T-helper 1 cell treated with Interleukin-12 subunit alpha and Interleukin-12 subunit beta and Interleukin-4 antibody, amounts not matched to agents 30 μg/mL and 1 μg/mL, for 36 hours (primary cell): ENCODE measurements at regions not wholly inside any gene's neighbourhood (a gene's known extent, or its start where the extent isn't known, plus 50 kb on each side); places are given as distances from the start of the nearest gene placed in this dataset.

Experiments
- H3K27ac Mint-ChIP-seq: one replicate; pipeline ENCODE4 v1.8.0; 2021; ENCODE audit warnings: mild to moderate bottlenecking, mixed read lengths
- H3K27me3 Mint-ChIP-seq: one replicate; pipeline ENCODE4 v1.8.0; 2021; ENCODE audit warnings: low read depth, mixed read lengths
- H3K36me3 Mint-ChIP-seq: one replicate; pipeline ENCODE4 v1.8.0; 2021; ENCODE audit warnings: low read depth, mixed read lengths
- H3K4me1 Mint-ChIP-seq: one replicate; pipeline ENCODE4 v1.8.0; 2021; ENCODE audit warnings: low read depth, mixed read lengths
- H3K4me3 Mint-ChIP-seq: one replicate; pipeline ENCODE4 v1.8.0; 2021; ENCODE audit warnings: mild to moderate bottlenecking, moderate library complexity, mixed read lengths
- H3K9me3 Mint-ChIP-seq: one replicate; pipeline ENCODE4 v1.8.0; 2021; ENCODE audit warnings: mixed read lengths

DNA sequence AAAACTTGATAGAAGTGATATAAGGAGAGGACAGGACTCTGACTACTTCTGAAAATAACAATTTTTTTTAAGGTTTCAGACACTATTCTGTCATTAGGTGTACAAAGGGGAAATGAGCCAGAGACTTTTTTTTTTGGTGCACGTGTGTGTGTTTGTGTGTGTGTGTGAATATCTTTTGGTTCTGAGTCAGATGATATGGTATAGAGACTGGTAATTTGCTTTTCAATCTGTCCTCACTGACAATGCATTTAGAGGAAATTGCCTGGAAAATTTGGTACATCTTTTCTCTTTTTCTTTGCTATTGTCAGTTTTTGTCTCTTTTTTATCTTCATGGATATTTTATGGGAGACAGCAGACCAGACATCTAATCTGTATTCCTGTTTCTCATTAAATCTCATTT lies 59.3 kb downstream of the DDIT4L start:
- H3K27ac Mint-ChIP-seq = no peak overlapping the region
- H3K9me3 Mint-ChIP-seq = peaks cover 9% of the 10 kb centered on the region
- H3K4me3 Mint-ChIP-seq = no peak overlapping the region
- H3K4me1 Mint-ChIP-seq = no peaks in the 10 kb centered on the region
- no peaks in the 10 kb centered on the region for H3K36me3 Mint-ChIP-seq
- peaks cover 12% of the 10 kb centered on the region for H3K27me3 Mint-ChIP-seq

DNA sequence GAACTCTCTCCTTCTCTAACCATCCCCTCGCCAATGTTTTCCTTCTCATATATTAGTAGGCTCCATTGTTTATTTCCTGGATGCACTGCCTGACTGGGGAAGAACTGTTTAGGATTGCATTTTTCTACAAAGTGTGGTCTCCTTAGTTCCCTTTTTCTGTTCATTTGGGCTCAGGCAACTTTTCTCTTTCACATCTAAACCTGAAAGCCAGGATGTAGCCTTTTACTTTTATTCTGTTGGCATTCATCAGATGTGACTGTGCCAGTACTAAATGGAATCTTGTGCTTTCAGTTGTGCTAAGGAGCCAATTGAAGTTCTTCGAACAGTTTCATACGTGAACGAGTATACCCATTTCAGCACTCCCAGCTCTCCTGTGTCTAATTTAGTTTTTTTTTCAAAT lies 59.8 kb downstream of the DDIT4L start:
- no peak overlapping the region for H3K4me3 Mint-ChIP-seq
- H3K9me3 Mint-ChIP-seq = peaks cover 9% of the 10 kb centered on the region
- H3K27ac Mint-ChIP-seq = no peak overlapping the region

DNA sequence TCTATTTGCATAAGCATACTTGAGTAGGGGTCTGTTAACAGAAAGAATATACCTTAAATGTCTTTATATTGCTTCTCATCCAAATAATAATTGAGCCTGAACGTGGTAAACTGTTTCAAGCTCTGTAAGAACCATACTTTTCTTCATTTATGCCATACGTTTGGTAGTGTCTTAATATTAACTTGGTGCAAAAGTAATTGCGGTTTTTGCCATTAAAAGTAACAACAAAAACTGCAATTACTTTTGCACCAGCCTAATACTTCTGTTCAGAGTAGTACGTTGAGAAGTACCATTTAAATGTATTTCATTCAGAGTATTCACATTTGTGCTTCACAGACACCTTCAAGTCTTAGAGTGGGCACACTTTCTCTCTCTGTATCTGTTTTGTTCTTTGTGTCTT lies 60.5 kb downstream of the DDIT4L start:
- H3K9me3 Mint-ChIP-seq = peaks cover 17% of the 10 kb centered on the region
- H3K4me3 Mint-ChIP-seq = no peak overlapping the region
- no peak overlapping the region for H3K27ac Mint-ChIP-seq
- no peaks in the 10 kb centered on the region for H3K36me3 Mint-ChIP-seq
- peaks cover 14% of the 10 kb centered on the region for H3K27me3 Mint-ChIP-seq
- no peaks in the 10 kb centered on the region for H3K4me1 Mint-ChIP-seq

More for the DNA sequence above, 59.8 kb downstream of the DDIT4L start:
- Mint-ChIP-seq H3K4me1 (no peaks in the 10 kb centered on the region), H3K36me3 (no peaks in the 10 kb centered on the region), H3K27me3 (peaks cover 12% of the 10 kb centered on the region)

DNA sequence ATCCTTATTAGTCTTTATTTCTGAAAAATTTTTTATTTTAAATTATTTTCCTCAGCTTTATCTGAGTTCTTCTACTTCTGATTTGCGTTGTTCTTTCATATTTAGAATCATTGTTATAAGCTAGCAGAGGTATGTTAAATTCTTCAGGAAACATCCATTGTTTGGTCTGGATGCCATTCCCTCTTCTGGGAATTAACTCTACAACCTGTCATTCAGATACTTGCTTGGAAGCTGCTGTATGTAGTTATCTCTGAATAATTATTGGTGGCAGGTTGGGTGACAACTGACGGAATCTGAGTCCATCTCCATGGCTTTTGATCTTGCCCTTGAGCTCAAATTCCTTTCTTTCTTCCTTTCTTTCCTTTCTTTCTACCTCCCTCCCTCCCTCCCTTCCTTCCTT lies 61.9 kb downstream of the DDIT4L start:
- peaks cover 17% of the 10 kb centered on the region for H3K27me3 Mint-ChIP-seq
- H3K9me3 Mint-ChIP-seq = peaks cover 21% of the 10 kb centered on the region
- H3K4me3 Mint-ChIP-seq = no peak overlapping the region
- H3K27ac Mint-ChIP-seq = no peak overlapping the region
- H3K4me1 Mint-ChIP-seq = no peaks in the 10 kb centered on the region
- no peaks in the 10 kb centered on the region for H3K36me3 Mint-ChIP-seq

DNA sequence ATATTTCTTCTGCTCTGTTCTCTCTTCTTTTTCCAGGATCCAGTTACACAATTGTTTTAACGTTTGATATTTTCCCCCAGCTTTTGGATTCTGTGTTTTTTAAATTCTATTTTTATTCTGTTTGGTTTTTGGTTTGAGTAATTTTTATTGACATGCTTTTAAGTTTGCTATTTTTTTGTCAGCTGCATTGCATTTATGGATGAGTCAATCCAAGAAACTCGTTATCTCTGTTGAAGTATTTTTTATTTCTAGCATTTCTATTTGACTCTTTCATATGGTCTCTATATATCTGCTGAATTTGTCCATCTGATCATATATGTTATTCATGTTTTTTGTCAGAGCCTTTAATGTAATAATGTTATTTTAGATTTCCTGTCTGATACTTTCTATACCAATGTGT lies 65.6 kb downstream of the DDIT4L start:
- Mint-ChIP-seq H3K4me3 (no peak overlapping the region), H3K27ac (no peak overlapping the region), H3K4me1 (no peaks in the 10 kb centered on the region), H3K27me3 (peaks cover 24% of the 10 kb centered on the region), H3K36me3 (no peaks in the 10 kb centered on the region), H3K9me3 (peaks cover 25% of the 10 kb centered on the region)

DNA sequence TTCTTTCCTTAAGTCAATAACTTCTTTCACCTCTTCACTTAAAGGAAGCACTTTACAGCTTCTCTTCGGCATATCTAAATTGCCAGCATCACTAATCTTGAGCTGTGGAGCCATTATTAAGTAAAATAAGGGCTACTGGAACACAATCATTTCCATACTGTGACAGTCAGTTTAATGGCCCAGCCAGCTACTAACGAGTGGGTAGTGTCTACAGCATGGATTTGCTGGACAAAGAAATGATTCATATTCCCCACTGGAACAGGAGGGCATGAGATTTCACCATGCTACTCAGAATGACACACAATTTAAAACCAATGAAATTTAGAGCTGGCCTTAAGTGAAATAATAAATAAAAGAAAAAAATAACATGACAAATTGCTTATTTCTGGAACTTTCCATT lies 72.1 kb downstream of the DDIT4L start:
- Mint-ChIP-seq H3K4me1 (peaks cover 3% of the 10 kb centered on the region), H3K9me3 (peaks cover 4% of the 10 kb centered on the region), H3K4me3 (no peak overlapping the region), H3K27ac (no peak overlapping the region), H3K36me3 (no peaks in the 10 kb centered on the region), H3K27me3 (peaks cover 7% of the 10 kb centered on the region)

DNA sequence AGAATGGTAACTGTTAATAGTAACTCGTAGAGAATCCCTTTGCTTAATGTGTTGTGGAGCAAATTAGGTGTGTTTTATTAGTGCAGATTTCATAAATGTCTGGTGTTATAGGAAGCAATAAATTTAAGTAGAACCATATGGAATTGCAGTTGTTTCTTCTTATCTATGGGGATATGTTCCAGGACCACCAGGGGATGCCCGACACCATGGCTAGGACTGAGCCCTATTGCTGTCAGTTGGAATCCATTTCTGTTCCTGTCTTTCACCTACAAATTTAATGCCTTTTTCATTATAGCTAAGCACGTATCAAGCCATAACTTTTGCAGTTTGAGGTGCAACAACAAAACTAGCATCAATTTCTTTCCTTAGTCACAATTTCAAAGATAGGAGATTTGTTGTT lies 72.5 kb downstream of the DDIT4L start:
- H3K27me3 Mint-ChIP-seq = peaks cover 7% of the 10 kb centered on the region
- H3K27ac Mint-ChIP-seq = no peak overlapping the region
- H3K4me1 Mint-ChIP-seq = peaks cover 3% of the 10 kb centered on the region
- H3K9me3 Mint-ChIP-seq = peaks cover 4% of the 10 kb centered on the region
- no peak overlapping the region for H3K4me3 Mint-ChIP-seq
- H3K36me3 Mint-ChIP-seq = no peaks in the 10 kb centered on the region

DNA sequence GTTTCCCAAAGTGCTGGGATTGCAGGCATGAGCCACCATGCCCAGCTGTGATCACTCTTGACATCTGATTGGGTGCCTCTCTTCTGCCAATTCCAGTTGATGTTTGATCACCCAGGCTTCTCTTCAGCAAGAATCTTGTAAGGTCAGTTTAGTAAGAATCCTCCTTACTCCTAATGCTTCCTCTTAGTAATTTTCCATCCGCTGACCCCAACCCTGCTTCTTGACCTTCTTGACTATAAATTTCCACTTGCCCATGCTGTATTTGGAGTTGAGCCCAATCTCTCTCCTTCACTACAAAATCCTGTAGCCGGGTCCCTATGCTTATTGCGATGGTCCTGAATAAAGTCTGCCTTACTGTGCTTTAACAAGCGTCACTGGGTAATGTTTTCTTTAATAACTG lies 75.4 kb downstream of the DDIT4L start:
- no peak overlapping the region for H3K4me3 Mint-ChIP-seq
- H3K4me1 Mint-ChIP-seq = peaks cover 5% of the 10 kb centered on the region
- H3K9me3 Mint-ChIP-seq = peaks cover 1% of the 10 kb centered on the region
- H3K27me3 Mint-ChIP-seq = no peaks in the 10 kb centered on the region
- no peak overlapping the region for H3K27ac Mint-ChIP-seq
- no peaks in the 10 kb centered on the region for H3K36me3 Mint-ChIP-seq

DNA sequence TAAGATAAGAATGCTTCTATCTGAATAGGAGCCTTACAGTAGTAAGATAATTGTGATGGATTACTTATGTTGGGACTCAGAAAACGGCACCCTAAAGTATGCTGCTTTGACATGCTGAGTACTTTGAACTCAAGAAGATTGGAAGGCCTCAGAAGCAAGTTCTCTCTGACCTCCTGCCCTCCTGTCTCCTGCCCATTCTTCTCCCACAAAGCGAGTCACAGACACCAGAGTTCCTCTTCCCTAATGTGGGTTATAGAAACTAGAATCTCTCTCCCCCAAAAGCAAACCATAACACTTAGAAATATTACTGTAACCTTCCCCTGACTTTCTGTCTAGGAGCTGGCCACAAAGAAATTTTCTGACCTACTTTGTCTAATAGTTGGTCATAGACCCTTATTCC lies 76.5 kb downstream of the DDIT4L start:
- Mint-ChIP-seq H3K36me3 (no peaks in the 10 kb centered on the region), H3K4me1 (peaks cover 12% of the 10 kb centered on the region), H3K9me3 (no peaks in the 10 kb centered on the region), H3K4me3 (no peak overlapping the region), H3K27ac (no peak overlapping the region), H3K27me3 (no peaks in the 10 kb centered on the region)

DNA sequence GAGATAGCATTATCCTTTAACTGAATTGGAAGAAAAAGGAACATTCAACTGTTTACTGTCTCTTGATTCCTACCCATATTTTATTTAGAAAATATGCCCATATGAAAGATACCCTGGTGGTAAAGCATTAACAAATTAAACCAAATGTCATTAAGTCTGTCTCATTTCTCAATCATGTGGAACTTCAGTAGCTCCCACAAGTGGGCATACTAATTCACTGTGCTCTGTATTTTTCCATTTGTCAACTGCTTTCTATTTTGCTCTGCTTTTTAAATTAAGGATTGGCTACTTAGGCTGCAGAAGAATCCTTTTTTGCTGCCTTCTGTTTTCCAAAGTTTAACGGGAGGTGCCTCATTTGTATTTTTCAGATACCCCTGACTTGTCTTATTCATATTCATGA lies 77.2 kb downstream of the DDIT4L start:
- no peak overlapping the region for H3K4me3 Mint-ChIP-seq

DNA sequence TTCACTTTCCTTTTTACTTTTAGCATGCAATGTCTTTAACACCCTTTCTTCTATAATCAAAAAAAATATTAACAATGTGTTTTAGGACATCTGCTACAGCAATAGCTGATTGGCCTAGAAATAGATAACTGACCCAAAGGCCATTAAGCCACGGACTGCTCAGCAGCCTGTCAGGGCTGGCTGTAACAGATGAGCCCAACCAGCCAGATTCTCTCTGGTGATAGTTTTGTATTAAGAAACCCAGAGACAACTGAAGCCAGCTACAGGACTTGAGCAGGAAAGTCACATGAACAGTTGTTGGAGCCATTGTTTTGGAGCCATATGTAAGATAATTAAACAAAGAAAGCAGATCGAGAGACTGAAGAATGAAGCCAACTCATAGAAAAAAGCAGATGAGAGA lies 80.3 kb downstream of the DDIT4L start:
- H3K27me3 Mint-ChIP-seq = no peaks in the 10 kb centered on the region
- H3K9me3 Mint-ChIP-seq = no peaks in the 10 kb centered on the region
- no peak overlapping the region for H3K4me3 Mint-ChIP-seq
- H3K4me1 Mint-ChIP-seq = peaks cover 26% of the 10 kb centered on the region
- no peaks in the 10 kb centered on the region for H3K36me3 Mint-ChIP-seq
- no peak overlapping the region for H3K27ac Mint-ChIP-seq

More for the DNA sequence above, 77.2 kb downstream of the DDIT4L start:
- Mint-ChIP-seq H3K4me1 (peaks cover 13% of the 10 kb centered on the region), H3K9me3 (no peaks in the 10 kb centered on the region), H3K36me3 (no peaks in the 10 kb centered on the region), H3K27me3 (no peaks in the 10 kb centered on the region), H3K27ac (no peak overlapping the region)

DNA sequence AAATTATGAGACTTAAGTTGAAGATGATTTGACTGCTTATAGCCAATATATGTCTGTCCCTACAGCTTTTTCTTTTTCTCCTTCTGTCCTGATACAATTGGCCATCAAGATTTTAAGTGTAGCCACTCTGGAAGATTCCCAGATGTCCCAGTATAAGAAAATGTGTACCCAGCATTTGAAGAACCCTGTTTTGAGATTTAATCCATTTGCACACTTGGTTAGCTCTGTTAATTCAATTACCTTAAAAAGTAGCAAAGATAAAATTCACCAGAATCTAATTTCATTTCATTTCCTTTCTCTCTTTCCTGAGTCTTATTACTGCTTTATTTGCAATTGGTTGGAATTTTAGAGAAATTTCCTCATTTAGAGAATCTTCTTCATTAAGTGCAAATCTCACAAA lies 81.4 kb downstream of the DDIT4L start:
- peaks cover 32% of the 10 kb centered on the region for H3K4me1 Mint-ChIP-seq
- H3K4me3 Mint-ChIP-seq = no peak overlapping the region
- no peaks in the 10 kb centered on the region for H3K36me3 Mint-ChIP-seq
- no peak overlapping the region for H3K27ac Mint-ChIP-seq
- H3K27me3 Mint-ChIP-seq = no peaks in the 10 kb centered on the region
- no peaks in the 10 kb centered on the region for H3K9me3 Mint-ChIP-seq

DNA sequence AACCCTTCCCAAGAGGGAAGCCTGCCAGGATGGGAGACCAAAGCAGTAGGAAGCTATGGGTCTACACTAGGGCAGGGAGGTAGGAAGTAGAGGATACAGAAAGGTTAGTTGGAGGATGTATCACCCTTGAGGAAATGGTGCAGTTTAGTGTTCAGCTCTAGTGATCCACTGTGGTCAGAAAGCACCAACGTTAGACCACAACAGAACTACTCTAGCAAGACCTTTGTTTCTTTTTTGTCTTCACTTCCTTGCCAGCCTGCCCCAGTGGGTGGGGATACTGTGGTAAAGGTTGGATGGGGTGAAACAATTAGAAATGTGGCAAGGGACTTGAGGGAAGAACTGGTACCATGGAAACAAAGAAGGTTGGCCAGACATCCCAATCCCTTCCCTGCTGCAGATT lies 83.3 kb downstream of the DDIT4L start:
- Mint-ChIP-seq H3K4me3 (peak overlapping the region; percentile 32), H3K27me3 (no peaks in the 10 kb centered on the region), H3K36me3 (no peaks in the 10 kb centered on the region), H3K4me1 (peaks cover 35% of the 10 kb centered on the region), H3K9me3 (no peaks in the 10 kb centered on the region), H3K27ac (peak overlapping the region; percentile 72)

DNA sequence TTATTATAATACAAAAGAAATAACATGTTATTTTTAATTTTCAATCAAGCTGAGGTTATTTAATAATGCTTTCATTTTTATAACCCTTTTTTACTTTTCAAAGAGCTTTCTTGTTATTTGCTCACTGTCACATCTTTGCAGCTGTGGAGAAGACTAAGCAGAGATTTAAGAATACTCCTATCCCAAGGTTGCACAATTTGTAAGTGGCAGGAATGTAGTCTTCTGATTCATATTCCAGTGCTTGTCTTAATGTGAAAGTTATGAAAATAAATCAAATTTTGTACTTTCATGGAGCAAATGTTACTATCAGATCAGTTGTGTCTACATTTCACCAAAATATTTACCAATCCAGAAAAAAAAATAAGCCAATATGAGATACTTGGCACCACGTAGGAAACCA lies 86.6 kb downstream of the DDIT4L start:
- no peaks in the 10 kb centered on the region for H3K9me3 Mint-ChIP-seq
- no peak overlapping the region for H3K27ac Mint-ChIP-seq
- no peak overlapping the region for H3K4me3 Mint-ChIP-seq
- no peaks in the 10 kb centered on the region for H3K27me3 Mint-ChIP-seq
- H3K36me3 Mint-ChIP-seq = peaks cover 4% of the 10 kb centered on the region
- H3K4me1 Mint-ChIP-seq = peaks cover 38% of the 10 kb centered on the region

DNA sequence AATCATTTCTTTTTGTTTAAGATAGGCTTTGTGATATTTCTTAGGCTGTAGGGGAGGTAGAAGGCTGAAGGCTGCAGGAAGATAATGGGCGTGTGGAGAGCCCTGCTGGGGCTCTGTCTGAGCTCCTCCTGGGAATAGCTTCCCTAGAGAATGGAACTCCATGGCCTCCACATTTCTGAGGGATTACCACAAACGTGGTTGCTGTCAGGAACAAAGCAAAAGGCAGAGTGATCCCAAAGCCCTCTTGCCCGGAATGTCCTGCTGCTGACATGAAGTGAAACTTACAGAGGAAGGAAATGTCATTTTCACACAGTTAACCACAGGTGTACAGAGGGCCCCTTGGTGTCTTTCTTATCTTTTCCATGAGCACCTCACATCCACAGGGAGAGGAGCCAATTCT lies 89.3 kb downstream of the DDIT4L start:
- Mint-ChIP-seq H3K27ac (no peak overlapping the region), H3K36me3 (peaks cover 5% of the 10 kb centered on the region), H3K4me3 (peak overlapping the region; percentile 34), H3K4me1 (peaks cover 40% of the 10 kb centered on the region), H3K9me3 (no peaks in the 10 kb centered on the region), H3K27me3 (no peaks in the 10 kb centered on the region)

DNA sequence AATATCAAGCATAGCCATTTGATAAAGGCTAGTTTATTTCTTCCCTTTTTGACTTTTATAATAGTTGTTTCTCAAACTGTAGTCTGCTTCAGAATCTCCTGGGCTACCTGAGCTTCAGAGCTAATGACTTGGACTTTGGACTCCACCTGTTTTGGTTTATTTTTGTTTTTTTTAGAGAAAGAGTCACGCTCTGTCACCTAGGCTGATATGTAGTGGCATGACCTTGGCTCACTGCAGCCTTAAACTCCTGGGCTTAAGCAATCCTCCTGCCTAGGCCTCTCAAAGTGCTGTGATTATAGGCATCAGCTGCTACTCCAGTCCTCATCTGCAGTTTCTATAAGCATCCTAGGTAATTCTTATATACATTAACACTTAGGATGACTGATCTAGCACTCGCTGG lies 90.5 kb downstream of the DDIT4L start:
- H3K36me3 Mint-ChIP-seq = peaks cover 5% of the 10 kb centered on the region
- H3K4me3 Mint-ChIP-seq = no peak overlapping the region
- H3K9me3 Mint-ChIP-seq = no peaks in the 10 kb centered on the region
- H3K27me3 Mint-ChIP-seq = no peaks in the 10 kb centered on the region
- no peak overlapping the region for H3K27ac Mint-ChIP-seq
- peaks cover 45% of the 10 kb centered on the region for H3K4me1 Mint-ChIP-seq
